COLO668 (cell line): ENCODE measurements at regions not wholly inside any gene's neighbourhood (a gene's known extent, or its start where the extent isn't known, plus 50 kb on each side); places are given as distances from the start of the nearest gene placed in this dataset.

Source experiments
- DNase-seq: peaks from one replicate; lab custom pipeline; 2025; ENCODE audit not compliant: unreplicated experiment; lab: John Stamatoyannopoulos, UW

GRCh38 chr11:109096266-109096665 is 325.7 kb upstream of the C11orf87 start:
- DNase-seq = no peak

GRCh38 chr11:109106151-109106906 is 315.7 kb upstream of the C11orf87 start:
- DNase-seq = no peak

- DNase-seq = no peak
Measured at GRCh38 chr11:109109150-109109549, 312.8 kb upstream of the C11orf87 start.

GRCh38 chr11:109109571-109110315 is 312.2 kb upstream of the C11orf87 start:
- no peak for DNase-seq

GRCh38 chr11:109112261-109112660 is 309.7 kb upstream of the C11orf87 start:
- DNase-seq = no peak

GRCh38 chr11:109112821-109113280 is 309.1 kb upstream of the C11orf87 start:
- DNase-seq = peak; percentile 84

- no peak for DNase-seq
Measured at GRCh38 chr11:109120341-109120740, 301.6 kb upstream of the C11orf87 start.

- DNase-seq = no peak
Measured at GRCh38 chr11:109121173-109121932, 300.6 kb upstream of the C11orf87 start.

- DNase-seq = no peak
Measured at GRCh38 chr11:109123816-109124787, 297.9 kb upstream of the C11orf87 start.

GRCh38 chr11:109130910-109131309 is 291.1 kb upstream of the C11orf87 start:
- DNase-seq = no peak

- no peak for DNase-seq
Measured at GRCh38 chr11:109132539-109132938, 289.5 kb upstream of the C11orf87 start.

- no peak for DNase-seq
Measured at GRCh38 chr11:109133159-109133558, 288.8 kb upstream of the C11orf87 start.

- DNase-seq = no peak
Measured at GRCh38 chr11:109135627-109136026, 286.4 kb upstream of the C11orf87 start.

- no peak for DNase-seq
Measured at GRCh38 chr11:109138196-109138595, 283.8 kb upstream of the C11orf87 start.

GRCh38 chr11:109140426-109140825 is 281.6 kb upstream of the C11orf87 start:
- no peak for DNase-seq

- DNase-seq = no peak
Measured at GRCh38 chr11:109140857-109141515, 281.0 kb upstream of the C11orf87 start.

- DNase-seq = no peak
Measured at GRCh38 chr11:109145287-109145686, 276.7 kb upstream of the C11orf87 start.

GRCh38 chr11:109147726-109148125 is 274.3 kb upstream of the C11orf87 start:
- DNase-seq = no peak

GRCh38 chr11:109148669-109149068 is 273.3 kb upstream of the C11orf87 start:
- DNase-seq = no peak

GRCh38 chr11:109150581-109150980 is 271.4 kb upstream of the C11orf87 start:
- no peak for DNase-seq
